ENCODE measurements at regions not wholly inside any gene's neighbourhood (a gene's known extent, or its start where the extent isn't known, plus 50 kb on each side); places are given as distances from the start of the nearest gene placed in this dataset.

GRCh38 chr17:27975146-27976011, 67.1 kb upstream of the NLK start:
- TF ChIP-seq, protein P1, sequence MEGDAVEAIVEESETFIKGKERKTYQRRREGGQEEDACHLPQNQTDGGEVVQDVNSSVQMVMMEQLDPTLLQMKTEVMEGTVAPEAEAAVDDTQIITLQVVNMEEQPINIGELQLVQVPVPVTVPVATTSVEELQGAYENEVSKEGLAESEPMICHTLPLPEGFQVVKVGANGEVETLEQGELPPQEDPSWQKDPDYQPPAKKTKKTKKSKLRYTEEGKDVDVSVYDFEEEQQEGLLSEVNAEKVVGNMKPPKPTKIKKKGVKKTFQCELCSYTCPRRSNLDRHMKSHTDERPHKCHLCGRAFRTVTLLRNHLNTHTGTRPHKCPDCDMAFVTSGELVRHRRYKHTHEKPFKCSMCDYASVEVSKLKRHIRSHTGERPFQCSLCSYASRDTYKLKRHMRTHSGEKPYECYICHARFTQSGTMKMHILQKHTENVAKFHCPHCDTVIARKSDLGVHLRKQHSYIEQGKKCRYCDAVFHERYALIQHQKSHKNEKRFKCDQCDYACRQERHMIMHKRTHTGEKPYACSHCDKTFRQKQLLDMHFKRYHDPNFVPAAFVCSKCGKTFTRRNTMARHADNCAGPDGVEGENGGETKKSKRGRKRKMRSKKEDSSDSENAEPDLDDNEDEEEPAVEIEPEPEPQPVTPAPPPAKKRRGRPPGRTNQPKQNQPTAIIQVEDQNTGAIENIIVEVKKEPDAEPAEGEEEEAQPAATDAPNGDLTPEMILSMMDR (IDR thresholded peaks at IDR 0.05), result no peak
- TF ChIP-seq POLR2A (IDR thresholded peaks at IDR 0.05) (no peak), EP300 (IDR thresholded peaks at IDR 0.05) (no peak), POLR2AphosphoS5 (IDR thresholded peaks at IDR 0.05) (no peak)
